Eye (tissue), 1 donor: ENCODE measurements at regions not wholly inside any gene's neighbourhood (a gene's known extent, or its start where the extent isn't known, plus 50 kb on each side); places are given as distances from the start of the nearest gene placed in this dataset.
"Not testable (repeated sequence)": the region's sequence is repeated elsewhere in the genome, so short reads cannot be mapped to it uniquely, and the experiment has no call there.

Source experiments
- DNase-seq: peaks from one replicate; pipeline ENCODE4 v3.0.0-alpha.2; 2015

GRCh38 chr2:160550048-160550447, 56.4 kb upstream of the RBMS1 start:
- no peak for DNase-seq

- DNase-seq = no peak
These were observed 57.7 kb upstream of the RBMS1 start for GRCh38 chr2:160551259-160551658.

DNA sequence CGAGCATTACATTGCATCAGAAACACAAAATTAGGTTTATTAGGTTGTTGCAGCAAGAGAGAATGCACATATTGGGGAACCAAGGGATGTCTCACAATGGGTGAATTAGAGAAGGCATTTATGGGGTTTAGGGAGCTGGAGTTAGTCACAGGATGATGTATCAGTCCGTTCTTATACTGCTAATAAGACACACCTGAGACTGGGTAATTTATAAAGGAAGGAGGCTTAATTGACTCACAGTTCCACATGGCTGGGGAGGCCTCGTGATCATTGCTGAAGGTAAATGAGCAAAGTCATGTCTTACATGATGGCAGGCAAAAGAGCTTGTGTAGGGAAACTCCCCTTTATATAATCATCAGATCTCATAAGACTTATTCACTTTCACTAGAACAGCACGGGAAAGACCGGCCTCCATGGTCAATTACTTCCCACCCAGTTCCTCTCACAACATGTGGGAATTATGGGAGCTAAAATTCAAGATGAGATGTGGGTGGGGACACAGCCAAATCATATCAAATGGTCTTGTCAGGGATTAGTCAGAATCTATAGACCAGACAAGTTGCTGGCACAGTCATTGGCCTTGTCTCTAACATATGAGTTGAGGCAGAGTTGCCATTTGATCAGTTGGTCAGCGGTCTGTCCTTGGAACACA, 61.9 kb upstream of the RBMS1 start:
- DNase-seq = no peak

DNA sequence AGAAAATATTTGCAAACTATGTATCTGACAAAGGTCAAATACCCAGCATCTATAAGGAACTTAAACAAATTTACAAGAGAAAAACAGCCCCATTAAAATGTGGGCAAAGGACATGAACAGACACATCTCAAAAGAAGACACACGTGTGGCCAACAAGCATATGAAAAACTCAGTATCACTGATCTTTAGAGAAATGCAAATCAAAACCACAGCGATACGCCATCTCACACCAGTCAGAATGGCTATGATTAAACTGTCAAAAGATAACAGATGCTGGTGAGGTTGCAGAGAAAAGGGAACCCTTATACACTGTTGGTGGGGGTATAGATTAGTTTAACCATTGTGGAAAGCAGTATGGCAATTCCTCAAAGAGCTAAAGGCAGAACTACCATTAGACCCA, 64.3 kb upstream of the RBMS1 start:
- DNase-seq = no peak

DNA sequence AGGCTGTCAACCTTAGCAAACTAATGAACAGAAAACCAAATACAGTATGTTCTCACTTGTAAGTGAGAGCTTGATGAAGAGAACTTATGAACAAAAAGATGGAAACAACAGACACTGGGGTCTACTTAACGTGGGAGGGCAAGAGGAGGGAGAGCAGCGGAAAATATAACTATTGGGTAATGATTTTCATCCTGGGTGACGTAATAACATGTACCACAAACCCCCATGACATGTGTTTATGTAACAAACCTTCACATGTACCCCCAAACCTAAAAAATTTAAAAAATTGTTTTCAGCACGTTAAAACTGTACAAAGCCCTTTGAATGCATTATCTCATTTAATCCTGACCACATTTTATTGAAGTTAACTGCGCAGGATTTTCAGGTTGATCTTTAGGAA, 64.9 kb upstream of the RBMS1 start:
- DNase-seq = no peak

GRCh38 chr2:160561551-160562295, 68.1 kb upstream of the RBMS1 start:
- no peak for DNase-seq

- no peak for DNase-seq
These were observed 69.1 kb upstream of the RBMS1 start for GRCh38 chr2:160562730-160563129.

GRCh38 chr2:160564591-160564990, 71.0 kb upstream of the RBMS1 start:
- no peak for DNase-seq

DNA sequence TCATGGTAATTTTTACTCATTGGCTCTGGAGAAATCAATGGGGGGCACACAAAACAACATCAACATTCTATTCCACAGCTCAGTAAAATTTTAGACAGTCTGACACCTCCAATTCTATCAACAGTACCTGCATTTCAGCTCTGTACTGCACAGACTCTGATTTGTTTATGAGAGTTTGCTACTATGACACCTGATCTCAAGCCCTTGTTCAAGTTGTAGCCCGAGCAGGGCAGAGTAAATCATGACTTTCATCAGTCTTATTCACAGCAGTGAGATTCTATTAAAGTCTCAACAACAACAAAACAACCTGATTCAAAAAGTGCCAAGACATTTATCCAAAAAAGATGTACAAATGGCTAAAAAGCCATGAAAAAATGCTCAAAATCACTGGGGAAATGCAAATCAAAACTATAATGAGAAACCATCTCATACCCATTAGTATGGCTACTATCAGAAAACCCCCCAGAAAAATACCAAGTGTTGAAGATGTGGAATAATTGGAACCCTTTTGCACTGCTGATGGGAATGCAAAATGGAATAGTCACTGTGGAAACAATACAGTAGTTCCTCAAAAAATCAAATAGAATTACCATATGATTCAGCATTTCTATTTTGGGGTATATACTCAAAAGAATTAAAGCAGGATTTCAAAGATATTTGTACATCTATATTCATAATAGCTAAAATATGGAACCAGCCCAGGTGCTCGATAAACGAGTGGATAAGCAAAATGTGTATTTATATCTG, 71.7 kb upstream of the RBMS1 start:
- DNase-seq = no peak

- DNase-seq = no peak
These were observed 73.1 kb upstream of the RBMS1 start for GRCh38 chr2:160566717-160567116.

DNA sequence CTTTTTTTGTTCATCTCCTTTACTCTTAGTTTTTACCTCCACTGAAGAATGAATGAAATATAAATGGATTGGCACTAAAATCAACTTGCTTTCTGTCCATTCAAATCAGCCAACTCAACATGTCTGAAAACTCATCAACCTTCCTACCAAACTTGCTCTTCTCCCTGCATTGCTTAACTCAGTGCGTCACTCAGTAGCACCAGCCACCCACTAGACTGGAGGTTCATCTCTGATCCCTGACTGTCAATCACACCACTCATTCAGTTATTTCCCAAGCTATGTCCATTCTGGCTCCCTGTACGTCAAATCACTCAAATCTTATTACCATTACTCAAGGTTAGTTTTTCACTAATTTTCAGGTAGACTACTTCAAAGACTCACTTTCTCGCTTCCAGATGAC, 75.2 kb upstream of the RBMS1 start:
- DNase-seq = no peak

- no peak for DNase-seq
These were observed 76.8 kb upstream of the RBMS1 start for GRCh38 chr2:160570376-160570775.

DNA sequence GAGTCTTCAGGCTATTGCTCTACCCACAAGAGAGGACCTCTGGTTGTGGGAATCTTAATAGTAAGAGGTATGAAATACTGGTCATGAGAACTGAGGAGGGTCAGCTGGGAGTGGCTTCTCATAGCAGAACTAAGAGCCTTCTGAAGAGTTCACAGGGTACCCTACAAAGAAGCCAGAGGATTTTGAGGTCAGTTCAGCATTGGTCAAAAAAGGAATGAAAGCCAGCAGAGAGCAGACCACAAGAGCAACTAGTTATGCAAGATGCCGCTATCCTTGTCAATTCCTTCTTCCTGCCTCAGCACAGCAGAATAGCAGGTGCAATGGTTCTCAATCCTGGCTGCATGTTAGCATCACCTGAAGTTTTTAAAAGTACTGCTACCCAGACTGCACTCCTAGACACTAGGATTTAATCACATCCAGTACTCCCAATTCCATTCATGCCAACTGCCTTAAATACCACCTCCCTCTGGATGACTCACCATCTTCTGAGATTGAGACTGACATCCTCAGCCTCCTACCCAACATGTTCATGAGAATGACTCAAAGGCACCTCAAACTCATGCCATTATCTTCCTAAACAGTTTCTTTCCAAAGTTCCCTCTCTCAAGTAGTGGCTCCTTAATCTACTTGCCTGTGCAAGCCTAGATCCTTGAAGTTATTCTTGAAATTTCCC, 81.0 kb upstream of the RBMS1 start:
- no peak for DNase-seq

DNA sequence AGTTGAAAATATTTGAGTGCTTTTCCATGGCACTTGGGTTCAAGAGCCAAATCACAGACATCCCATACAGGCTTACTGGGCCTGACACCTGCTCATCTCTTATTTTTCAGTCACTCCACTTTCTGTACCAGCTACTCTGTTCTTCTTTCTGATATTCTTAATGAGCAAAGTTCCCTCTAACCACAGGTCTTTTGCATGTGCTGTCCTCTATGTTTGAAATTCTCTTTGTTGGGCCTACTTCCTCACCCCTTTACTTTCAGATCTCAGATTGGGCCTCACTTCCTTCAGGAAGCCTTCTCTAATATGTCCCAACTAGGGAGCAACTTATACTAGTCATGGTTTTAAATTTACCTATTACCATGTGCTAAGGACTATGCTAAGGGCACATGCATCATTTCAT, 81.8 kb upstream of the RBMS1 start:
- DNase-seq = no peak

GRCh38 chr2:160576054-160576499, 82.5 kb upstream of the RBMS1 start:
- DNase-seq = no peak

- not testable (repeated sequence) for DNase-seq
These were observed 83.5 kb upstream of the RBMS1 start for GRCh38 chr2:160577081-160577480.

DNA sequence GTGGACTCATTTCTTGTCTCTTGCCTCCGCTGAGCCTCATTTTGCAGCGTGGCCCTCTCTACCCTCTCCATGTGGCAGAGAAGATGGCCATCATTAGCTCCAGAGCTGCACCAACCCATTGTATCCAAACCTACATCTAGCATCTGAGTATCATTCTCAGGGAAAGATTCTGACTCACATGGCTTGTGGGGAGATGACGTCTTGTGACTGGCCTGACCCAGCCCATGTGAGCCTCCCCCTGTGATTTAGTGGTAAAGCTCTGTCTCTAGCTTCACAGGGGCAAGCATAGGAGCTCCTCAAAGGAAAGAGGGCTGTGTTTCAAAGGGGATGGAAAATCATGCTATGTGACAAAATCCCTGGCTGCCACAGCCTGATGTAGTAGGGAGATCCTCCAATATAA, 87.4 kb upstream of the RBMS1 start:
- DNase-seq = no peak

GRCh38 chr2:160581448-160581847, 87.8 kb upstream of the RBMS1 start:
- DNase-seq = no peak

DNA sequence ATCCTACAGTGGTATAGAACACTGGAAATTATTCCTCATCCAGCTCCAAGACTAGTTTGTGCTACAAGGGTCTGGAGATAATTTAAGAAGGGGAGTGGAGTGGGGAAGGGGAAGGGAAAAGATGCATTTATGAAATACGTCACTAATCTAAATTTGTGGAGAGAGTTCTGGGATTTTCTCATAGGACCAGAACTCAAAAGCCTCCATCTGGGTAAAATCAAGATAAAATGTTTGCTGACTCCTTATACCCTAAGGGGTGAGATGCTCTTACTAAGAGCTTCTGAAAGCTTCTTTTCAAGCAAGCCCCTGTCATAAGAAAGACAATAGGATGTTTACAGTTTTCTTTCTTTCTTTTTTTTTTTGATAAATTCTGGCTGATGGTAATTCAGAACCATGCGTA, 88.5 kb upstream of the RBMS1 start:
- DNase-seq = peak; percentile 35

GRCh38 chr2:160582490-160583145, 89.0 kb upstream of the RBMS1 start:
- DNase-seq = no peak

DNA sequence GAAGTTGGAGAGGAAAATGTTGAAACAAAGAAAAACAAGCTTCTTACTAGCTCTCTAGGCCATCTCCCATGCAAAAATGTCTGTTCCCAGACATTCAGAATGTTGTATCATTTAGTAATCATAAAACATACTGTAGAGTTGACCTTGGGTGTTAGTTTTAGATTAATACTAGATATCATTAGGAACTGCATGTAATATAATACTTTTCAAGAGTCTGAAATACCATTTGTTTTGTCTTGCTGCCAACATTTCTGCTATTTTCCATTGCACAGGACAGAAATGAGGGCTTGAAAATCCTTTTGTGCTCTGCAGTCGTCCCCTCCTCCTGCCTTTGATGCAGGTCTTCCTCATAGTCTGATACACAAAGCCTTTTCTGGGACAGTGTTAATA, 89.5 kb upstream of the RBMS1 start:
- peak; percentile 79 for DNase-seq

DNA sequence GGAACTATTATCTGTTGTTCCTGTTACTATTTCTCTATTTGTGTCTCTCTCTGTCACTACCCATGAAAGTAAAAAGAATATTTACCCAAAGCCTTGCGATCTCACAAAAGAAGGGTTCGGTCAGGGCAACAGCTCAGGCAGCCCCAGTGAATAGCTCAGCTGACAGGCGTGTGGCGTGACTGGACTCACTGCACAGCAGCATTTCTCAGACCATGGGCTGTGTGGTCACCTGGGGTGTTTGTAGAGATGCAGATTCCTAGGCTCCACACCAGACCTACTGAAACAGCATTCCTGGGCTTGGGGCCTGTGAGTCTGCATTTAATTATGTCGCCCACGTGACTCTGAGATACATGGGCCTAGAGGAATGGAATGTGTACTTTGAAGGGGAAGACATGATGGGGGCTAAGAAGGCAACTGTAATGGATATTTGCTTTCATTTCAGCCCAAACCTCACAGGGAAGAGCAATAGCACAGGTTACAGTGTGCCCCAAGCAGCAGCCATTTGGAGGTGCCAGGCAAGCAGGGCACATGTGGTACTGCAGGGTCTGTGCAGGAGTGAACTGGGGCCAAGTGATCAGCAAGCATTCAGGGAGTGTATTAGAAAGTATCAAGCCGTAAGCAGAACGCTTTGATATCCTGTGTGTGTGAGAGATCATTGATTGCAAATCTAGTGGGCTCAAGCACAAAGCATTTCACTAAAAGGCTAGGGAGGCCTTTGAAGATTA, 90.4 kb upstream of the RBMS1 start:
- DNase-seq = peak; percentile 21
